ENCODE measurements at regions not wholly inside any gene's neighbourhood (a gene's known extent, or its start where the extent isn't known, plus 50 kb on each side); places are given as distances from the start of the nearest gene placed in this dataset.

DNA sequence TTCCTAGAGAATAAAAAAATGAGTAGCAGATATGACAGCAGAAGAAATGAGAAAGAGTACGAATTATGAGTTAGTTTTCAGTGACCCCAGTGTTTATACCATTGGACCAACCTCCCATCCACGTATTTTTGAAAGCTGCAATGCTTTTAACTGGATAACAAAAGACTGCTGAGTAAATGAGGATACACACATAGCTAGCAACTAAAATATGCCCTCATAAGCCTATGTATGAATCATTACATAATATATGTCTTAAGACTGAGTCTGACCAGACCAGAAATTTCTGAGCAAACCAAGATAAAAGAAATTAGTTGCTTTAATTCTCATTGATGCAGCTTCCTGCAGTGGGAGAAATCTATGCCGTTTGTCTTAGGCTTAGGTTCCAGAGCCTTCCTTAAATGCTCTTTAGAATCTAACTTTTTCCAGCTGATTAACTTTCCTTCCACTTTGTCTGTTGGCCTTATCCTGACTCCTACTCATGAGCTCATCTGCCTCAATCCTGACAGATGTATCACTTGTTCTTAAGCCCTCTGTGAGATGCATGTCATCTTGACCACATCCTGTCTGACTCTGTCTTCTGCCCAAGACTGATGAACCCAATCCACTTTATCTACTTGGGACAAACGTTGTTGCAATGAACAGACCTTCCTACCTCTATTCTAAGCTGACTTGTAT, 301.4 kb upstream of the AADAT start:
- TF ChIP-seq, protein P1, sequence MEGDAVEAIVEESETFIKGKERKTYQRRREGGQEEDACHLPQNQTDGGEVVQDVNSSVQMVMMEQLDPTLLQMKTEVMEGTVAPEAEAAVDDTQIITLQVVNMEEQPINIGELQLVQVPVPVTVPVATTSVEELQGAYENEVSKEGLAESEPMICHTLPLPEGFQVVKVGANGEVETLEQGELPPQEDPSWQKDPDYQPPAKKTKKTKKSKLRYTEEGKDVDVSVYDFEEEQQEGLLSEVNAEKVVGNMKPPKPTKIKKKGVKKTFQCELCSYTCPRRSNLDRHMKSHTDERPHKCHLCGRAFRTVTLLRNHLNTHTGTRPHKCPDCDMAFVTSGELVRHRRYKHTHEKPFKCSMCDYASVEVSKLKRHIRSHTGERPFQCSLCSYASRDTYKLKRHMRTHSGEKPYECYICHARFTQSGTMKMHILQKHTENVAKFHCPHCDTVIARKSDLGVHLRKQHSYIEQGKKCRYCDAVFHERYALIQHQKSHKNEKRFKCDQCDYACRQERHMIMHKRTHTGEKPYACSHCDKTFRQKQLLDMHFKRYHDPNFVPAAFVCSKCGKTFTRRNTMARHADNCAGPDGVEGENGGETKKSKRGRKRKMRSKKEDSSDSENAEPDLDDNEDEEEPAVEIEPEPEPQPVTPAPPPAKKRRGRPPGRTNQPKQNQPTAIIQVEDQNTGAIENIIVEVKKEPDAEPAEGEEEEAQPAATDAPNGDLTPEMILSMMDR (IDR thresholded peaks at IDR 0.05 in 2 of 3, conservative IDR thresholded peaks at IDR 0.05 in 1 of 3; ENCODE audit: borderline replicate concordance in 1 of 3, insufficient read depth in 1 of 3, low read depth in 2 of 3, low read length in 2 of 3): no peak
- TF ChIP-seq ZNF274 (IDR thresholded peaks at IDR 0.05; ENCODE audit: low read depth, low read length) (no peak), POLR2AphosphoS5 (IDR thresholded peaks at IDR 0.05; ENCODE audit: low read depth, low read length) (no peak), RAD21 (IDR thresholded peaks at IDR 0.05; ENCODE audit: low read depth) (no peak), EZH2 (IDR thresholded peaks at IDR 0.05) (no peak)
